ENCODE measurements at regions not wholly inside any gene's neighbourhood (a gene's known extent, or its start where the extent isn't known, plus 50 kb on each side); places are given as distances from the start of the nearest gene placed in this dataset.

- no peak for DNase-seq
Measured at GRCh38 chr7:25830215-25830614, 321.8 kb upstream of the NFE2L3 start.

GRCh38 chr7:25831062-25831691 lies 320.8 kb upstream of the NFE2L3 start:
- DNase-seq: no peak

GRCh38 chr7:25831831-25832411 lies 320.1 kb upstream of the NFE2L3 start:
- no peak for DNase-seq

DNA sequence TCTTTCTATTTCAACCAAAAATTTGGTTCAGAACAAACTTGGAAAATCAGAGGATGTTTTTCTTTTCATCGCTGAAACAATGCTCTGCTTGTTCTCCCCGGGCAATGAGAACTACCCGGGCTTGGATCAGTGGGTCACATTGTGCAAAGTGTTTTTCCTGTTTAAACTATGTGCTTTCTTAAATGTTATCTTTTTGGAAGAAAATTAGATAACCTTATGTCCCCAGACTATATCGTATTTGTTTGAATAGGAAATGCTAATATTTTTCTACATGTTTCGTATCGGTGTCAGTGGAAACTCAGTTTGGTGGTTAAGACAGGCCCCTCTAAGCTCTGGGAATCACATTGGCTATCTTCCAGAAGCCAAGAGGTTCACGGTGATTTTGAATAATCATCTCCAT lies 319.5 kb upstream of the NFE2L3 start:
- DNase-seq: no peak

- DNase-seq: no peak
Measured at GRCh38 chr7:25832929-25833328, 319.1 kb upstream of the NFE2L3 start.

DNA sequence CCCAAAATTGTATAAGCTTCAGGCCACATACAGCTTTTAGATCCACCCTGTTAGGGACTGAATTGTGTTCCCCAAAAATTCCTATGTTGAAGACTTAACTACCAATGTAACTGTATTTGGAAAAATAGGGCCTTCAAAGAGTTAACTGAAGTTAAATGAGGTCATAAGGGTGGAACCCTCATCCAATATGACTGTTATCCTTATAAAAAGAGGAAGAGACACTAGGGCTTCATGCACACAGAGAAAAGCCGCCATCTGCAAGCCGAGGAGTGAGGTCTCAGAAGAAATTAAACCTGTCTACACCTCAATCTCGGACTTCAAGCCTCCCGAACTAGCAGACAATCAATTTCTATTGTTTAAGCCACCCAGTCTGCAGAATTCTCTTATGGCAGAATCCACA lies 317.9 kb upstream of the NFE2L3 start:
- peak in 1 of 4 experiments; percentile 14 for DNase-seq

DNA sequence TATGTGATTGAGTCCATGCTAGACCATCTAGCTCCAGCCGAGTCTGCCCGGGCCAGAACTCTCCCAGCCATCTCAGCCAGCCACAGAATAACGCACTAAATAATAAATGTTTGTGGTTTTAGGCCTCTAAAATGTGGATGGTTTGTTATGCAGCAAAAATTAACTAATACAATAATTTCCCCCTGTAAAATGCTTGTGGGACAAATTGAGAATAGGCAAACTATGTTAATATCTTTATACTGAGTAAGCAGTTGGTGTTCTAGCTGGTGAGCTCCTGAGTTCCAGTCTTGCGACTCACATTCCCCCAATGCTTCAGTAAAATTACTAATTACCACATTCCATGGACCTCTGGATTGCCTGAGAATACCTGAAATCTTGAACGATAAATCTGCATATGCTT lies 316.8 kb upstream of the NFE2L3 start:
- DNase-seq: no peak

DNA sequence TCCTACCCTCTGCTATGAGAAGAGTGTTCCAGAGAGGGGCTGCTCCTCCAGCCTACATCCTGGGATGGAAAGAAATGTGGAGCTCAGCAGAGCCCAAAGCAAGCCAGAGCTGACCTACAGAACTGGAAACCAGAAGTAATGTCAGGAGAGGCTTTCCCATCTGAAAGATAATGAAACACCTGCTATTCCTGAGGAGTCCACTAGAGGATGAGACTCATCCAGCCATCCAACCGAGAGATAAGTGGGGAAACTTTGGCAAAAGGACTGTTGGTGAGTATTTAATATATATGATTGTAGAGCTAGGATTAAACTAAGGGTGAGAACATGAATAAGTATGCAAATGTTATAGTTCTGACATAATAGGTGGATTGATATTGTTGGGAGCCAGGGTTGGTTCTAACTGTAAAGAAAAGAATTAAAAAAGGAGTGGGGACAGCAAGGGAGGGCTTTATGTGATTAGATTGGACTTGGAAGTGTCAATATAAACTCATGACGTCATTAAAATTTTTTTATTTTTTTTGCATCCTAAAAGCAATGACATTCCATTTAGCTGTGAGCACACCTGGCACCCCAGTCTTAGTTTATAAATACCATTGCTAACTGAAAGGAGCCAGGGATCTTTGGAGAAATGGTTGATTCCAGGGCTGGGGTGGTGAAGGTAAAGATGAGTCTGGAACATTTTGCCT lies 312.8 kb upstream of the NFE2L3 start:
- peak in 1 of 4 experiments; percentile 10 for DNase-seq

DNA sequence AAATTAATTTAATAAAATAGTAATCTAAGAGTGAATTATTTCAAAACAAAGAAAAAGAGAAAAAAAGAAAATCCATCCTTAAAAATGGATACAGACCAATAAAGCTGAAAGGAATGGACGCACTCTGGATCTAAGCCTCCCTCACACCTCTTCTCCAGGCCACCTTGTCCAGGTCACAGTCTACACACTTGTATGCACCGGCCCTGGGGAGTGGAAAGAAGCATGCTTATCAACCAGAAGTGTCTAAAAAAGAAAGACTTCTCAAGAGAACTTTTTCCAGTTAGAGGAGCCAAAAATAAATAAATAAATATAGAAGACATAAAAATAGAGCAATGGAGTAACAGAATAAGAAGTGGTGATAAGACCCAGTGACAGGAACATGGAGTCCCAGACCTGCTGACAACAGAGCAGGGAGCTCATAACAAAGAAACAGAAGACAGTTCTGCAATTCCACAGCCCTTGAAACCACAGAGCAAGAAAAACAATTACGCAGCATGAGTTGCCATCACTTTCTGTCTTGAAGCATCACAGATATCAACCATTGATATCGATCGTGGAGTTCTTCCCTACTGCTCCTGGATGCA lies 311.7 kb upstream of the NFE2L3 start:
- DNase-seq: no peak

GRCh38 chr7:25841575-25841974 lies 310.4 kb upstream of the NFE2L3 start:
- DNase-seq: no peak

- DNase-seq: no peak
Measured at GRCh38 chr7:25842201-25842733, 309.7 kb upstream of the NFE2L3 start.

DNA sequence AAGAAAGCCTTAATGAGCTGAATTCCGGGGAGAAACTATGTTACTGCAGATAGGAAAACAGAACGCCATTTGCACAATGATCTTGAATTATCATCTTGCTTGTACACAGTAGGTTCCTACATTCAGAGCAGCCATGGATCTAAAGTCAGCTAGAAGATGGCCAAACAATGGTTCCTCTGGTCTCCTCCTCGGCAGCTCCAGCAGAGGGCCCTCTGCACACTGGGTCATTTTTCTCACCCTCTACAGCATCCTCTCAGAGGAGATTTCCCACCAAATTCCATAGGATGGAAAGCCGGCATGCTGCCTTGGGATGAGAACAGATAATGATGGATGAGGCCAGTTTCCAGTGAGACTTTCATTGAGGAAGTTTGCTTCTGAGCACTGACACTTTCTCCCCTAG lies 308.5 kb upstream of the NFE2L3 start:
- no peak for DNase-seq

- no peak for DNase-seq
Measured at GRCh38 chr7:25844102-25844870, 307.7 kb upstream of the NFE2L3 start.

GRCh38 chr7:25845464-25845863 lies 306.5 kb upstream of the NFE2L3 start:
- DNase-seq: no peak

- DNase-seq: no peak
Measured at GRCh38 chr7:25846722-25847121, 305.3 kb upstream of the NFE2L3 start.

DNA sequence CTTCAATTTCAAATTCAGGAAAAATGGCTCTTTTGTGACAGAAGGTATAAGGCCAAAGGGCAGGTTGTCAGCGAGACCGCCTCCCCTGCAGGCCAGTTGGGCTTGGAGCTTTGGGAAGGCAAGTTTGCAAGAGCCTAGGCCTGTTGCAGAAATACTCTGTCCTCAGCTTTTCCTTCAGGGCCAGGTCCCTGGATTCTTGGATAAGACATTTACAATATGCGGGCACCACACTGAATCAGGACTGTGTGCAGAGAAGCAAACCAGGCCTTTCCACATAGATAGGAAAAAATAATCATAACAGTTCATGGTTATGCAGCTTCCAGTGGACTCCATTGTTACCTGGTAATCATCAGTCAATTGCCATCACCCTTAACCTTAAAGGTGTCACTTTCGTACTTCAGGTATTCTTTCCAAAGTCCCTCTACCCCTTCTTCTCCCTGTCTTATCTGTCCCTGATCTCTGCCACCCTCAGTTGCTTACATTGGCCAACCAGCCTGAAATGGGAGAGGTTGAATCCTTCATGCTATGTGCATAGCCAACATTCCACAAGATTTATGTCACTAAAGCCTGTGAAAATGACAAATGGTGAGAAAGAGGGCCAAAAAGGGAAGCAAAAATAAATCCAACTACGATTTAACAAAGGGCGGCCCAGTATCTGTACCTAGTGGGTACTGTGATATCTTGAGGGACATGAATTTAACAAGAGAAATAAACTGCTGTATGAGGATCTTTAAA lies 304.5 kb upstream of the NFE2L3 start:
- no peak for DNase-seq

DNA sequence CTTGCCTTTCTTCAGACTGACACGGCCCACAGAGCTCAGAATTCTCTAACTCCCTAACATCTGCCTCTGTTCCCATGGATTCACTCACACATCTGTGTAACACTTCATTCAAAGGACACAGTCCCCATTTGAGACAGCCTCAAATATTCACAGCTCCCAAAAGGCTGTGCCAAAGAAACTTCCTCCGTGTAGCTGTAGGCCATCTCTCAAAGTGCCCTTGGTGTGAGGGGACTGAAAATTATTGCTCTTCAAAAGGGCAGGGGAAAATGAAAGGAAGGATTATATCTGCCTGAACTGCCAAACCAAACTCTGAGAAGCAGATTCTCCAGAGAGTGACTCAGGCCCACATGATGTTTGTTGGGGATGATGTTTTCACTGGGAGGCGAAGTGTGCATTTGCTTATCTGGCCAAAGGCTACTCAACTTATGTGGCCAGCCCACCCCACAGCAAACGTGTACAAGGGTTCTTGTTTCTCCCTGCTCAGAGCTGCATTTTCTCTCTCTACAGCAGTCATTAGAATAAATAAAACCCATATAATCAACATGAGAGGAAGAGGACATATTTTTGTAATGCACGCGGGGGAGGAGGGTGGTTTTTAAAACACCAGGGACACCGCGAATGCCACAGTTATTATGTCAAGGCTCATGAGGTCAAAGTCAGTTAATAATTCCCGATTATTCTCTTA lies 302.4 kb upstream of the NFE2L3 start:
- DNase-seq: peak in 2 of 4 experiments; percentile 19 to 28

DNA sequence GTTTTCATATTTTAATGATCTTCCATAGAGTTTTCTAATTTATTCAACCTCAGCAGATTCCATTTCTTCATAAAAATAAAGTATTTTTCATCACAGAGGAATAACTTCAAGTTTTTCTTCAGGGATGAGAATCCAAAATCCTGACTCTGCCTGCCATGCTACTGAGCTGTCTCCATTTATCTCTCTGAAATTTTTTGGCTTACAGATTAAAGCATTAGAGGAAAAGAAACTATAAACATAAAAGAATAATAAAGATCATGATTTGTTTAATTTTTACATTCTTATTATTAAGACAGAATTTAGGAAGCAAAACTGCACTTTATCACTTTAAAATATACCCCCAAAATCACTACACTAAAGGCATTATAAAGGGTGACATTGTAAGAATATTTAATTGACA lies 301.8 kb upstream of the NFE2L3 start:
- no peak for DNase-seq

- no peak for DNase-seq
Measured at GRCh38 chr7:25850735-25851134, 301.3 kb upstream of the NFE2L3 start.

DNA sequence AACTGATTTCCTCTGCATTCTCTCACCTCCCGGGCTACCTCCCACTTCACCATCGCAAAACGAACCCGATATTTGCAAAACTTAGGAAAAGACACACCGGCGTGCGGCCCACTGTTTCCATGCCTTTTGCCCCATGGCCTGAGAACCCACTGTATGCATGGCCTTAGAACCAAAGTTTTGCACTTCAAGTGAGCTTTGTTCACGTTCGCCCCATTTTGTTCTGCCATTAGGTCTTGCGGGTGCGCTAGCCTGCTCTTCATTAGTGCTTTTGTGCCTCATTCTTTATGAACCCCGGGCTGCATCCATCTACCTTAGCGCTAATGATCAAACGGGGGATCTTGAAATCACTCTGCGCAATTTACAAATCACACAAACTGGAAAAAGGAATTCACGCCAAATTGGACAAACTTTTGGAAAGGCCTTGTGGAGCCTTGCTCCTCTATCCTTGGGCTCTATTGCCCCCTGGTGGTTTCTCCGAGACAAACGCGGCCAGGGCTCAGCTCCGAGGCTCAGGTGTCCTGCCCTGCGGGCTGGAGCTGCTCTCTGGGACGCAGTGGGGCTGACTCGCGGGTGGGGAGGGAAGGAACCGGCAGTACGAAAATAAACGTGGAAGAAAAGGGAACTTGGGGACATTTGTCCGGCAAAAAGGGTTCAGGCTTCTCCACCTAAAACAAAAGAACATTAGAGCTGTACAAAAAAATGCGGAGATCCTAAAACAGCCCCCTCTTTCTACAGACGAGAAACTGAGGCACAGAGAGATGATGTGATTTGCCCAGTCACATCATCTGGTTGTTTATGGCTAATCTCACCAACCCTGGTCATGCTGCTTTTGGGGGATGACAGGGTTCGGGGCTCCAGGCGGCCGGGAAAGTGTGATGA lies 300.4 kb upstream of the NFE2L3 start:
- DNase-seq: peak; percentile 75 to 84 (median 83)

Data from suppressor macrophage (primary cell).